ENCODE measurements at regions not wholly inside any gene's neighbourhood (a gene's known extent, or its start where the extent isn't known, plus 50 kb on each side); places are given as distances from the start of the nearest gene placed in this dataset.
"Not testable (repeated sequence)": the region's sequence is repeated elsewhere in the genome, so short reads cannot be mapped to it uniquely, and the experiment has no call there.

DNA sequence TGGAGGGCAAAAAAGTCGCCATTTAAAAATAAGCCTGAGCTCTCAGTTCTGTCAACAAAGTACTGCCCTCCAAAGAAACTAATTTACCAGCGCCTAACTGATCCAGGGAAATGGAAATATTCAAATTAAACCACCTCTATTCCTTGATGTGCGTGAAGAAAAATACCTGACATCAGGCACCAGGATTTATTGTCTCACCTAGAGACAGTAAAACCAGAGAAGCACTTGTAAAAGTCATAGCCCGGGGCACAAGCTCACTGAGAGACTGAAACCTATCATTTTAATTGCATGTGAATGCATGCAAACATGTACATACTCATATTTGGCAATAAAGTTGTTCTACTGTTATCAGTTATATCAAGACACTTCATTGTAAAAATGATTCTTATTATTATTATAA lies 147.3 kb upstream of the VSTM2A start:
- DNase-seq = peak; percentile 20

DNA sequence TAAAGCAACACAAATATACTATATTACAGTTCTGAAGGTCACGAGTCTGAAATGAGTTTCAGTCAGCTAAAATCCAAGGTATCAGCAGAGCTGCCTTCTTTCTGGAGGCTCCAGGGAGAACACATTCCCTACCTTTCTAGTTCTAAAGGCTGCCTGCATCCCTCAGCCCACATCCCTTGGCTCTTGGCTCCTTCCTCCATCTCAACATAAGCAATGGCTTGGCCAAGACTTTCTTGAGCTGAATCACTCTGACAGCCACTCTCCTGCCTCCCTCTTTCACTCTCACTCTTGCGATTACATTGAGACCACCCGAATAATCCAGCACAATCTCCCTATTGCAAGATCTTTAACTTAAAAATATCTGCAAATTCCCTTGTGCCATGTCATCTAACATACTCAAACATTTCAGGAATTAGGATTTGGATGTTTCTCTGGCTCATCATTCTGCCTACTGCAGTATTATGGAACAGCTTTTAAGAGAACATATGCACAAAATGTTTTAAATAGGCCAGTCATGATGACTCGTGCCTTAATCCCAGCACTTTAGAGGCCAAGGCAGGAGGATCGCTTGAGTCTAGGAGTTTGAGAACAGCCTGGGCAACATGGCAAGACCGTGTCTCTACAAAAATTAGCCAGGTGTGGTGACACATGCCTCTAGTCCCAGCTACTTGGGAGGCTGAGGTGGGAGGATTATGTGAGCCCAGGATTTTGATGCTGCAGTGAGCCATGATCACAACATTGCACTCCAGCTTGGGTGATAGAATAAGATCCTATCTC lies 144.2 kb upstream of the VSTM2A start:
- peak; percentile 13 for DNase-seq

- DNase-seq = no peak
Observed at GRCh38 chr7:54398863-54399262, 143.3 kb upstream of the VSTM2A start.

- DNase-seq = no peak
Observed at GRCh38 chr7:54409917-54410316, 132.3 kb upstream of the VSTM2A start.

- DNase-seq = no peak
Observed at GRCh38 chr7:54416678-54417077, 125.5 kb upstream of the VSTM2A start.

DNA sequence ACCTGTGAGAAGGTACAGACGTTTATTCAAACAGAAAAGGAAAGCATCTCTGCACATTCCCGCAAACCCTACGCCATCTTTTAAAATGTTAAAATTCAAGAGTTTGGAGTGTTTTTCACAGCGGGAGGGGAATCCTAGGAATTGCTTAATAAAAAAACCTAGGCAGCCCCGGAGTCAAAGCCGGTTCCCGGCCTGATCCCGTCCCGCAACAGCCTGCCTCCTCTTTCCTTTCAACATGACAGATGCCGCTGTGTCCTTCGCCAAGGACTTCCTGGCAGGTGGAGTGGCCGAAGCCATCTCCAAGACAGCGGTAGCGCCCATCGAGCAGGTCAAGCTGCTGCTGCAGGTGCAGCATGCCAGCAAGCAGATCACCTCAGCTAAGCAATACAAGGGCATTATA lies 123.0 kb upstream of the VSTM2A start:
- DNase-seq = no peak

DNA sequence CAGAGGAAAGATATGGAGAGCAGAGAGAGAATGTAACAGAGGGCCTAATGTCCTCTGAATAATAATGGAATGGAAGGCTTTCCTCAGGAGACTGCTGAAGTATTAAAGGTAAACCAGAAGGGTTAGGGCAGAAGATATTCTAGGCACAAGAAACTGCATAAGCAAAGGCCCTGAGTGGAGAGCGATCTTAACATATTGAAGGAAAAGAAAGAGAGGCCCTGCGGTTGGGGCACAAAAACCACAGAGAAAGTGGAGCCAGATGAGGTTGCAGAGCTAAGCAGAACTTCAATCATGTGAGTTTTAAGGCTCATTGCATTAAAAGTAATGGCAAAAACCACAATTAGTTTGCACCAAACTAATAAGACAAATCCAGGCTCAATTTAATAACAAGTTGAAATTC lies 115.8 kb upstream of the VSTM2A start:
- DNase-seq = no peak

GRCh38 chr7:54429111-54429510 lies 113.1 kb upstream of the VSTM2A start:
- DNase-seq = no peak

- DNase-seq = no peak
Observed at GRCh38 chr7:54439391-54439790, 102.8 kb upstream of the VSTM2A start.

GRCh38 chr7:54444046-54444686 lies 98.0 kb upstream of the VSTM2A start:
- not testable (repeated sequence) for DNase-seq

DNA sequence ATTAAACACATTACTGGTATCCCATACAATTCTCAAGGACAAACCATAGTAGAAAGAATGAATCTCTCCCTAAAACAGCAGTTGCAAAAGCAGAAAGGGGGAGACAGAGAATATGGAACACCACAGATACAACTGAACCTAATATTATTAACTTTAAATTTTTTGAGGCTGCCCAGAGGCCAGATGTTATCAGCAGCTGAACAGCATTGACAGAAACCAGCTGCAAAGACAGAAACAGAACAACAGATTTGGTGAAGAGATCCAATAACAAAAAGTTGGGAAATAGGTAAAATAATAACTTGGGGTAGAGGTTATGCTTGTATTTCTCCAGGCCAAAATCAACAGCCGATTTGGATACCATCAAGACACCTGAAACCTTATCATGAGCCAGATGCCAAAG lies 89.0 kb upstream of the VSTM2A start:
- DNase-seq = not testable (repeated sequence)

- DNase-seq = not testable (repeated sequence)
Observed at GRCh38 chr7:54454700-54455099, 87.5 kb upstream of the VSTM2A start.

DNA sequence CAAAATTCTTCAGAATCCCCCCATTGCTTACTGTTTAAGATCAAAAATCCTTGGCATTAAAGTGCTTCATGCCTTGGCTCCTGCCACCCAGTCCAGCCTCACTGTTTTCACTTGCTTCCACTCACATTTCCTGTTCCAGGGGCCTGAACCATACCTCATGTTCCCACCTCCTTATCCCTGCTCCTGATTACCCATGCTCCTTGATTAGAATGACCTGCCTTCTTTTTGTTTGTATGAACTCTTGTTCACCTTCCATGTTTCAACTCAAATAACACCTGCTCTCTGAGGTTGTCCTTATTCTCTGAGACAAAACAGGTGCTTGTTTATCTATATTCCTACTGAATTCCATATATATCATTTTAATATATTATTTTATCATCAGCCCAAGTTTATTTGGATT lies 77.1 kb upstream of the VSTM2A start:
- DNase-seq = no peak

DNA sequence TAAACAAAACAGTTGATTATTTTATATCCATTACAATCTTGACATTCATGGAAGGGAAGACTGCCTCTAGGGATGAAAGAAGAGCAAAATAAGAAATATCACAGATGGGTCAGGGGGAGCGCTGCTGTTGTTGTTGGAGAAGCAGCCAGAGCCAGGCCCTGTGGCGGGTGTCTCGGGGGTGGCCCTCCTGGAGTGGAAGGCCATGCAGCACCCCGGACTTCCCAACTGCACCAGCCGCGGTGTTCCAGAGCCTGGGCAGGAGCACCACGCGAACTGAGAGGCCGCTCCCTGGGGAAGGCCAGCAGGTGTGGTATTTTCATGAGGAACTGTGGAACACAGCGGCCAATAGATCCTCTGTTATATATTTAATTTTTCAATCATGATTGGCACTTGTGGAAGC lies 72.4 kb upstream of the VSTM2A start:
- no peak for DNase-seq

DNA sequence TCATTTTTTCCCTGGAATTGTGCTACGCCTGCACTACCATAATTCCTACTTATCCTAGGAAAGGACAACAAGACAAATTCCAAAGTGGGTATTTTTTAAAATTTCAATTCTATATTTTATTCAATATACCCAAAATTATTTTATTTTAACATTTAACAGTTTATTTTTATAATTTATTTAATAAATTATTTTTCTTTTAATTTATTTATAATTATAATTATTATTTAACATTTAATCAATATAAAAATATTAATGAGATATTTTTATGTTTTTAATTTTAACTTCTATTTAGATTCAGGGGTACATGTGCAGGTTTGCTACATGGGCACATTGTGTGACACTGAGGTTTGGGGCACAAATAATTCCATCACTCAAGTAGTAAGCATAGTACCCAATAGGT lies 65.6 kb upstream of the VSTM2A start:
- DNase-seq = no peak

GRCh38 chr7:54477083-54477482 lies 65.1 kb upstream of the VSTM2A start:
- no peak for DNase-seq

DNA sequence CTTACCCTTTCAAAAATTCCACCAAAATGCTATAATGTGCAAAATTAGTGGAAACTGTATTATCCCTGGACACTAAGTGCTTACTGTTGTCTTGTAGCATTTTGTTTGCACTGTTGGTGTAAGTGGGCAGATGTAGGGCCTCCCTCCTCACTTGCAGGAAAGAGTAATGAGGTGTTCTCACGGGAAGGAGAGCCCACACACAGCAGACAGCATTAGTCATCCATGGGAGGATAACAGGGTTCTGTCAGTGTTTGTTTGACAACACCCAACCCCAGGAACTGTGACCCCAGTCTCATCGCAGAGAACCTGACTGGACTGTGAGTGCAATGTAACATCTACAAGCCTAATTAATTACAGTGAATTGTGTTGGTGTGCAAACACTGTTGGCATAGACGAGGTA lies 58.7 kb upstream of the VSTM2A start:
- no peak for DNase-seq

- no peak for DNase-seq
Observed at GRCh38 chr7:54485044-54485443, 57.1 kb upstream of the VSTM2A start.
